HG02884 (cell line): ENCODE measurements at regions not wholly inside any gene's neighbourhood (a gene's known extent, or its start where the extent isn't known, plus 50 kb on each side); places are given as distances from the start of the nearest gene placed in this dataset.

Experiments
- ATAC-seq: cut with Tn5 transposase; IDR thresholded peaks from one replicate; pipeline ENCODE4 v1.9.1; 2021; ENCODE audit warnings: mild to moderate bottlenecking, moderate library complexity; ENCODE audit not compliant: unreplicated experiment

DNA sequence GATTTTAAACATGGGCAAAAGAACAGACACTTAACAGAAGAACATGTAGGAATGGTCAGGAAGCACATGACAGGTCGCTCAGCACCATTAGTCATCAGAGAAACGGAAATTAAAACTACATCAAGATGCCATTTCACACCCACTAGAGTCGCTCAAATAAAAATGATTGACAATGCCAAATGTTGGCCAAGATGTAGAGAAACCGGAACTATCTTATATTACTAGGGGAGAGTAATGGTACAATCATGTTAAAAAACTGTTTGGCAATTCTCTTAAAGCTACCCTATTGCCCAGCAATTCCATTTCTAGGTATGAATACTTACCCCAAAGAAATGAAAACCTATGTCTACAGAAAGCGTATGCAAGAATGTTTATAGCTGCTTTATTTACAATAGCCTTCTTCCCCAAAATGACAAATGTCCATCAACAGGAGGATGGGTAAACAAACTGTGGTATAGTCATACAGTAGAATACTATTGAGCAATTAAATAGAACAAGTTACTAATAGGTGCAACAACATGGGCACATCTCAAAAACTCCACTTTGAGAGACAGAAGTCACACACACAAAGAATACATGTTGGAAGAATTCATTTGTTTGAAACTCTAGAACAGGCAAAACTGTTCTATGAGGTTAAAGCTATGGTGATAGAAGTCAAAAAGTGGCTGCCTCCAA, 92.8 kb downstream of the ETS2 start:
- no peak for ATAC-seq

DNA sequence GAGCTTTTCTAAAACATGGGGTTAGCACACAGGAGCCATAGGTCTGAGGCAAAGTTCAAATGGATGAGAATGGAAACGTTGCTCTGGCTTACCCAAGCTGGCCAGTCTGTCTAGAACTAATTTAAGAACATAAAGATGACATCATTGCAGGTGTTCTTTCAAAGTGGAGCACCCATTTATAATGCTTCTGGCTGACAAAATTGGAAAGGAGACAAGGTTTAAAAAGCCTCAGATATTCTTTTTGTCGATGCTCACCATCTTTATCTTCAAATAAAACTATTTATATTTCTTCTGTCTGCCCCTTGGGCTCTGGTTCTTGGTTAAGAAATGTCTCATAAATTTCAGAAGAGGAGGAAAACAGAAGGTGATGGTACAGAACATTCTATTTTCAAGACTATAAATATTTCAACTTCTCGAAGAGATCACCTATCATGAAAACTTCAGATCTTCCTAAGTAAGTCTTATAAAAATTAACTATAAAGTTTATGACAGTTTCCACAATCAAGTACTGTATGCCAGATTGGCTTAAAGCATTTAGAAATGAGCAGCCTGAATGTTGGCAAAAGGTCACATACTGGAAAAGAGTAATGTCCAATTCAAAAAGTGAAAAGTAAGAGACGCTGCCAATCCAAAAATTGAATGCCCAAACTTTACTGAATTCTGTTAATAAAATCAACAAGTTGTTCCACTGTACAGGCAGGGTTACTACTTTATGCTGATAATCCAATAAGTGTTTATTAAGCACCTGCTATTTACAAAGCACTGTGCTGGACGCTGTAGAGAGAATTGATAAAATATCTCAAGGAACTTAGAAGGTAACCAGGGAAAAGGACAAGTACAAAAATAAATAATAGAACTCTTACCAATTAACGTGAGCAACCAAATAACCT, 92.0 kb downstream of the ETS2 start:
- ATAC-seq = no peak

DNA sequence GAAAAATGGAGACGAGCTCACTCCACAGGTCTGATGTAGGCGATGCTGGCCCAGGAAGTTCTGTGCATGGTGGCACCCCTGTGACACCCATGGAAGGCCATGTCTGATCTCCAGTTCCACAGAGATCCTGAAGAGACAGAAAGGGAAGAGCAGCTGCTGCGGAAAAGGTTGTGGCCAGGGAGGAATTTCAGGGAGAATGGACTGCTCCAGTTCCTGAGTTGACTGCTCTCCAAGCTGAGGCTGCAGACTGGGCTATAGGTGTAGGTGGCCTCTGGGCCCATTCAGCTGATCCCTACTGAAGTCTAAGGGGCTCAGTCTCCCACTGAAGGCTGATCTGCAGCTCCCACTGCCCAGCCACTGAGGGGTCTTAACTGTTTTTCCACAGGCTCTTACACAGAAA, 89.2 kb downstream of the ETS2 start:
- ATAC-seq = no peak

DNA sequence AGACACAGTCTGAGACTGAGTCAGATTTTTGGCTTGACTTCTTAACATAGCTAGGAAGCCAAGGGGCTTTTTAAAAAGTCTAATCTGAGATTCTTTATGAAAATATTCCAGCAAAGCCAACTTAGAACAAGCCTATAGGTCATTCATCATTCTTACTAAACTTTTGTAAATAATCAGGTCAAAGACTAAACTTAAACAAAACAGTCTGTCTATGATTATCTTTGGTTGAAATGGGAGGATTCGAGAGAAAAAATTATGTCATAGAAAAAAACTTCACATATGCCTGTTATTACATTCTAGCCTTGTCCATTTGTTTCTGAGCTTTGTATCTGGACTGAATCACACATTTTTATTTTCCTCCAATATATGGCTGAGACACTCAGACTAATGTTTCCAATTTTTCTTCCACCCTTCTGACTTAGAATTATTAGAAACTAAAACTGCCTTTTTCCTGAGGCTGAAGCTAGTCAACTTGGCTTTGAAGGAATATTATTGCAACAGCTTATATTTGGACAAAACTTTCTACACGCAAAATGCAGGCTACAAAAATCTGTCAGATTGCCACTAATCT, 83.3 kb downstream of the ETS2 start:
- no peak for ATAC-seq

DNA sequence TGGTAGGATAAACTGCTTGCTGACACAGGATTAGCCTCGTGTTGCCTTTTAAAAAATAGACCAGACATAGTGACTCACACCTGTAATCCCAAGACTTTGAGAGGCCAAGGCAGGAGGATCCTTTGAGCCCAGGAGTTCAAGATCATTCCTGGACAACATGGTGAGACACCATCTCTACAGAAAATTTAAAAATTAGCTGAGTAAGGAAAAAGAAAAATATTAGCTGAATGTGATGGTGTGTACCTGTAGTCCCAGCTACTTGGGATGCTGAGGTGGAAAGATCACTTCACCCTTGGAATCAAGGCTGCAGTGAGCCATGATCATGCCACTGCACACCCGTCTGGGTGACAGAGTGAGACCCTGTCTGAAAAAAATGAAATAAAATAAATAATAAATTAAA, 82.0 kb downstream of the ETS2 start:
- no peak for ATAC-seq

DNA sequence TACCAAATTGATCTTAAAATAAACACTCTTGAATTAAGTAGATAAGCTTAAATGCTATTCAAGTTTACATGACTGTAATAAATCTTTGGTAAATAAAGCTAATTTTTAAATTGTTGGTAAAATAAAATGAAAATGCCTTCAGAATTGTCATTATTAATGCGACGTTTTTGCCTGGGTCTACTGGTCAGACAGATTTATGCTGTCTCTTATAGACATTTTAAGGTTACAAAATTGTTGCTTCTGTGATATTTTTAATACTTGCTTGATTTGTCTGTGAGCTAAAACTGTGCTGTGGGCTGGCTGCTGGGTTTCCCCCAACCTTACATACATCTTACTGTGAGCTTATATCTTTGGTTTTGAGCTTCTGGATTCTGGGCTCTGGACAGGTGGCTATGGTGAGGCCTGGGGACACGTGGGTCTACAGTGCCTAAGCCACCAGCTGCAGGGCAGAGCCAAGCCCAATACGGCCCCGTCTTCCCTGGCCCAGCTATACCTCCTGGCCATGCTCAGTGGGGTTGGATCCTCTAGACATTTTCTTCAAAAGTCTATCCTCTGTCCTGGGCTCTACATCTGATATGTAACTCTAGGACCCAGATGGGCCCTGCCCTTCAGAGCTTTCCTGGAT, 81.4 kb downstream of the ETS2 start:
- ATAC-seq = no peak

DNA sequence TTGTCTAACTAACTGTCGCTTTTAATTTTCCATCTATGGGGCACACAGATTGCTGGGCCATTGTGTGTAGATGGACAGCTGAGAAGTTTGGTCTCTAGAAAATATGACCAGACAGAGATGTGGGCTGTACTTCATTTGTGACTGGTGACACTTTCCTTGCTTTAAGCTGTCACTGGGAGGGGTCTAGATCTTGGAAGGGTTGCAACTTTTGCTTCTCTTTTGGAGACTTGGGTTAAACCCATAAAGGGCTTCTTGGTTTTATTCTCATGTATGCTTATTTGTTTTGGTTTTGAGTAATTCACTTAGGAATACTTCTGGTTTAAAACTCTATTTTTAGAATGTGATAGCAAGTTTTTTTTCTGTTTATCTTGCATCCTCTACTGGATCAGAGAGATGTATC, 80.2 kb downstream of the ETS2 start:
- ATAC-seq = no peak

DNA sequence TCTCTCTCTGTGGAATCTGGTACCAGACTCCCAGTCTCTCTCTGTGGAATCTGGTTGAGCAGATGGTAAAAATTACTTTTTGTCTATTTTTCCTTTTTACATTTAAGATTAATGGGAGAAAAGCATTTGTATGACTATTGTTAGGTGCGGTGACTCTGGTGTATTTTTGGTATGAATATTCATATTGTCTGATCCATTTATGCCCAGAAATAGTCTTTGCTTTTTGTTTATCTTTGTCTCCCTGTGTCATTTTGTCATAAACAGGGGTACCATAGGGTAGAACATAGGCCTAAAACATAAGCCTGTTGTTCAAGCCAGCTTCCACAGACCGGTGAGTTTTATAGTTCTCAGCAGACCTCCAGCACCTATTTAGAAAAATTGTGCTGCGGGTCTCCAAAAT, 78.7 kb downstream of the ETS2 start:
- no peak for ATAC-seq

DNA sequence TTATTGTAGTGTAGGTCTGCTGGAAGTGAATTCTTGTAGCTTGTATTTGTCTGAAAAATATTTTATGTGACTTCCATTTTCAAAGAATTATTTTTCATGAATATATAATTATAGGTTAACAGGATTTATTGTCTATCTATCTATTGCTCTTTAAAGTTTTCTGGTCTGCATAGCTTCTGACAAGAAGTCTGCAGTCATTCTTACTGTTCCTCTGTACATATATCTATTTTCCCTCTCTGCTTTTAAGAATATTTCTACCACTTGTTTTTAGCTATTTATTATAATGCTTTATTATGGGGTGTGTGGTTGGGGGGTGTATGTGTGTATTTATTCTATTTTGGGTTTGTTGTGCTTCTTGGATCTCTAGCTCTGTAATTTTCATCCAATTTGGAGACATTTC, 77.4 kb downstream of the ETS2 start:
- no peak for ATAC-seq

DNA sequence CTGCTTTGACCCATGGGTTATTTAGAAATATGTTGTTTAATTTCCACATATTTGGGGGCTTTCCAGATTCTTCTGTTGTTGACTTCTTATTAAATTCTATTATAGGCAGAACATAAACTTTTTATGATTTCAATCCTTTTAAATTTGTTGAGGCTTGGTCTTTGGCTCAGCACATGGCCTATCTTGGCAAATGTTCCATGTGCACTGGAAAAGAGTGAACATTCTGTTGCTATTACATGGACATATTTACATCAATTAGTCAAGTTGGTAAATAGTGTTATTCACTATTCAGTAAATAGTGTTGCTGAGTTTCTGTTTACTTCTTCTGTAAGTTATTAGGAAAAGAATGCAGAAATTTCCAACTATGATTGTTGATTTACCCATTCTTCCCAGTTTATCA, 75.4 kb downstream of the ETS2 start:
- no peak for ATAC-seq

DNA sequence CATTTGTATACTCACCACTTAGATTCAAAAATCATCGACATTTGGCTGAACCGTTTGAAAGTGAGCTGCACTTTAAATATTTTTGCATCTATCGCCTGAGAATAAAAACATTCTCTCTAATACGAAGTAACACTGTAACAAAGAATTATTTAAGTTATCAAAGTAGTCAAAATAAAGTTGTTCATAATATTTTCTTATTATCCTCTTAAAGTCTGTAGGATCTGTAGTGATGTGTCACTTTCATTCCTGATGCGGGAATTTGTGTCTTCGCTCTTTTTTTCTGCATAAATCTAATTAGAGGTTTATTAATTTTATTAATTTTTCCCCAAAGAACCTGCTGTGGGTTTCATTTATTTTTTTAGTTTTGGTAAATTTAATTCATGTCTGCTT, 74.8 kb downstream of the ETS2 start:
- ATAC-seq = no peak

DNA sequence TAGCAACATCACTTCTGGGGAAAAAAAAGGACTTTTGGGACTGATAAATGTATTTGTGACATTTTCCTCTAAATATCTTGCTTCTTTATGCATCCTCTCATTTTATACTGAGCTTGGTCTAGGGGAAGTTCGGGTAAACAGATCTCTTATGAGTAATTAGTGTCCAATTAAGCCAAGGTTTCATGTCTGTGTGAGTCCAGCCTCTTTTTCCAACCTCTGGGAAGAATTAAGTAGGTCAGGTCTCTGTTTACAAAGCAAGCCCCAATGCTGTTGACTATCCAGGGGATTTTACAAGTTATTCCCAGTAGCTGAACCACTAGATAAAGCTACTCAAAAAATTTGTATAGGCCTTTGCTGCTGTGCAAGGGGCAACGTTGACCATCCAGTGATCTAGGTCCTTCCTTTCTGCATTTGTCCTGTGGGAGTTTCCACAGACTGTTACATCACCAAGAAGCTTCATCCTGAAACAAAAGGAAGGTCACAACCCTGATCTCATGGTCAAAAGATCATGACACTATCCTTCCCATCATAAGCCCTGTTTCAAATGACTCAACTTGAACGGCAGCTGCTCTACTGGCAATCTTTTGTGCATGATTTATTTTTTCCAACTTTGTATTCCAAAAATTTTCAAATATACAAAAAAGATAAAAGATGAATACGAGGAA, 74.3 kb downstream of the ETS2 start:
- ATAC-seq = no peak

DNA sequence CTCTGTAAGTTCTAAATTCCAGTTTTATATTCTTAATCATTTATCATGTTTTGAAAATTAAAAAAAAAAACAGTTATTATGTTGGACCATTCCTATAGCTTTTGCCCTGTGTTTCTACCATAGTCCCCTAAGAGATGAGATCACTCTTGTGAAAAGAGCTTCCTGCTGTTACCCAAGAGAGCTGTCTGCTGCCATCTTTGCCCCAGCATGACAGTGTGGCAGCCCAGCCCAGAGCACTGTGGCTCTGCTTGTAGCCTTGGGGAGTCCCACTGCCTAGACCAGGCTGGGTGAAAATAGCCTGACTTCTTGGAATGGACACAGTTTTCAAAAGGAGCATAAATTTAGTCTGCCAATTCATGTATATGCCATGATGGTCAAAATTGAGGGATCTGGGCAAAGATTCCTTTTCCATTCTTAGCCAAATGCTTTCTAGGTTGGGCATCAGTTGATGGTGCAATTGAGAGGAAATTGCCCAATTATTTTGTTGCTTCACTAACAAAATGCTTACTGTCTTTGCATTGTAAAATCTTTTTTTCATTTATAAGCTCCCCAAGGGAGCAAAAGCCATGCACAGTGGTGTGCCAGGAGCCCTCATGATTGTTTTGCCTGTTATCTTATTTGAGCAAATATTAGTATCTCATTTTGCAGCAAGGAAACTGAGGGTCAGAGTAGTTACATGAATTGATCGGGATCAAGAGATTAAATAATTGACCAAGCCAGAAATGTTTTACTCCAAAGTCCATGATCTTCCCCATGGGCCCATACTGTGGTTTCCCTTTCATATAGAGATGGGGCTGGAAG, 72.8 kb downstream of the ETS2 start:
- no peak for ATAC-seq

DNA sequence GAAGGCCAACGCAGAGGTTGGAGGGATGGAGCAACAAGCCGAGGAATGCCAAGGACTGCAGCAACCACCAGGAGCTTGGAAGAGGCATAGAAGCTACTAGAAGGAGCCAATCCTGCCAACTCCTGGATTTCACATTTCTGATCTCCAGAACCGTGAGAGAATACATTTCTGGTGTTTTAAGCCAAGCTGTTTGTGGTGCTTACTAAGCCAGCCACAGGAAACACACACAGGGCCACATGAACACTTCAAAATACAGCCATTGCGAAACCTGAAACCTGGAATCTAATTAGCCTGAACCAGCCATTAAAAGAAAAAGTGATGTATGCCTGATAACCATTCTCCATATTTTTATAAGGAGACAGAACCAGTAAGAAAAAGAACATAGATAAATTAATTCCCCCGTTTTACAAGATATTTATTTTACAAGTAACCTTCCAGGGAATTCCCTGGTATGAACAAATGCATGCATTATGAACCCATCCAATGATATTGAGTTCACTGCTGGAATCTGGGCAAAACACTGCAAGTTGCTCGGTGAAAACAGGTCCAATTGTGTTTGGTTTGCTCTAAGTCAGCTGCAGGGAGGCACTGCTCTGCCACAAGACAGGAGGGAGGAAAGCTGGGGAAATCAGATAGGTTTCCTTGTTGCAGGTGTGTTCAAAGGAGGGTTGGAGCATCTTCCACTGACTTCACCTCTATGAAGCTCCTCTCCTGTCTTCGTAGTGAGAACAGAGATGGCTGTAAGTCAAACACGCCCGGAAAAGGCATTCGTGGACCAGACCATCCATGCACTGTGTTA, 70.2 kb downstream of the ETS2 start:
- ATAC-seq = no peak
